ENCODE measurements at regions not wholly inside any gene's neighbourhood (a gene's known extent, or its start where the extent isn't known, plus 50 kb on each side); places are given as distances from the start of the nearest gene placed in this dataset.

DNA sequence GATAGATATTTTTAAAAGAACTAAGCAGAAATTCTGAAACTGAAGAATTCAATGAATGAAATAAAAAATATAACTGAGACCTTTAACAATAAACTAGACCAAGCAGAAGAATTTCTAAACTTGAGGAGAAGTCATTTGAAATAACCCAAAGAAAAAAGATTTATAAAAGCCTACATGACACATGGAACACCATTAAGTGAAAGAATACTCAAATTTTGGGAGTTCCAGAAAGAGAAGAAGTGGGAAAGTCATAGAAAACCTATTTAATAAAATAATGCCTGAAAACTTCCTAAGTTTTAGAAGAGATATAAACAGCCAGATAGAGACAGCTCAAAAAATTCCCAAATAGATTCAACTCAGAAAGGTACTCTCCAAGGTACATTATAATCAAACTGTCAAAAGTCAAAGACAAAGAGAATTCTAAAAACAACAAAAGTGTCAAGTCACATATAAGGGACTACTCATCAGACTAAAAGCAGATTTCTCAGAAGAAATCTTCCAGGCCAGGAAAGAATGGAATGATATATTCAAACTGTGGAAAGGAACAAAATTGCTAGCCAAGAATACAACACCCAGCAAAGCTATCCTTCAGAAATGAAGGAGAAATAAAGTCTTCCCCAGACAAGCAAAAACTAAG, 72.9 kb upstream of the GNAZ start:
- no peak for TF ChIP-seq POLR2A (IDR thresholded peaks at IDR 0.05)
- TF ChIP-seq CTCF (IDR thresholded peaks at IDR 0.05 in 8 of 11, conservative IDR thresholded peaks at IDR 0.05 in 3 of 11) = no peak
